Ovary (tissue), 7 donors: ENCODE measurements at regions not wholly inside any gene's neighbourhood (a gene's known extent, or its start where the extent isn't known, plus 50 kb on each side); places are given as distances from the start of the nearest gene placed in this dataset.

ENCODE experiments used
- DNase-seq, 5 donors: peaks; one replicate each; pipeline ENCODE4 v3.0.0-alpha.2; 2019 to 2020
- H3K27ac ChIP-seq, 2 donors: fragments of 200-600 bp; one replicate each; pipeline versions ENCODE4 v1.5.1 to v1.8.0; 2019 to 2022
- H3K27me3 ChIP-seq: fragments of 200-600 bp; one replicate; pipeline ENCODE4 v1.8.0; 2022
- H3K36me3 ChIP-seq: fragments of 200-600 bp; sonication (generic); one replicate; pipeline ENCODE4 v1.5.1; 2019
- H3K4me1 ChIP-seq: one replicate; pipeline ENCODE4 v1.8.1; 2013; ENCODE audit warnings: mild to moderate bottlenecking, moderate library complexity; ENCODE audit not compliant: insufficient read depth
- H3K4me3 ChIP-seq: fragments of 200-600 bp; sonication (generic); one replicate; pipeline ENCODE4 v1.5.1; 2017
- H3K9me3 ChIP-seq, 2 donors: fragments of 200-600 bp in 1 of 2; sonication (generic) in 1 of 2; one replicate each; pipeline versions ENCODE4 v1.5.1 to v1.8.1; 2013 to 2019; ENCODE audit warnings: mild to moderate bottlenecking in 1 of 2, moderate library complexity in 1 of 2
- EP300 ChIP-seq: sonication (generic); formaldehyde crosslinking; IDR thresholded peaks from one replicate; pipeline ENCODE4 v1.6.1; 2017; ENCODE audit warnings: antibody characterized with exemption
- POLR2A ChIP-seq: fragments of 450-650 bp; IDR thresholded peaks from one replicate; pipeline ENCODE4 v1.6.1; 2017; ENCODE audit warnings: antibody characterized with exemption, mild to moderate bottlenecking, moderate library complexity
- WGBS, 3 donors: extraction: QIAGEN DNeasy Blood & Tissue Kit in 1 of 3; methylation state at CpG; one replicate each; pipeline versions ENCODE4 v1.1.5 to v1.1.7; 2013 to 2017; 5-methylcytosine and 5-hydroxymethylcytosine counted together
- intact Hi-C, 4 donors: fragments of 100-400 bp; cut with DNase I; formaldehyde crosslinking; loops; one replicate each; pipeline versions ENCODE4 v1.11.0 to v1.15.1; 2022 to 2023
- TF ChIP-seq, protein P1 (sequence below), 3 donors: fragments of 450-650 bp in 2 of 3; fragments of 200-600 bp in 1 of 3; IDR thresholded peaks; one replicate each; pipeline versions ENCODE4 v1.5.1 to v1.8.0; 2016 to 2022; ENCODE audit warnings: antibody characterized with exemption in 3 of 3, mild to moderate bottlenecking in 1 of 3
- donor health status: DM: no; HTN: no; CAD: no; lungs with moderate emphysema.
- donor health status: DM: no; HTN: no; CAD: no.
- donor health status: Bipolar disorder and iron deficiency.
- donor health status: DM: no; HTN: no; CAD: no.
- donor health status: DM: yes; HTN: yes; CAD: no.

DNA sequence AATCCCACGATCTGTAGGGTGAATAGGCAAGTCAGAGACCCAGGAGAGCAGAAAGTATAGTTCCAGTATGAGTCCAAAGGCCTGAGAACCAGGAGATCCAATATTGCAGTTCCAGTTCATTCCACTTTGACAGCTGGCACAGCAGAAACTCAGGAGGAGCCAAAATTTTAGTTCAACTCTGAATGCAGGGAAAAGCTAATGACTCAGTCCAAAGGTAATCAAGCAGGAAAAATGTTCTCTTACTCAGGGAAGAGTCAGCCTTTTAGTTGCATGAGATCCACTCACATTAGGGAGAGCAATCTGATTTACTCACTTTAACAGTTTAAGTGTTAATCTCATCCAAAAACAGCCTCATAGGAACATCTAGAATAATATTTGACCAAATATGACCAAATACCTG is 130.2 kb upstream of the LRFN5 start:
- H3K4me1 ChIP-seq, result no peaks in the 10 kb centered on the region
- intact Hi-C loops, result no loop called here
- 49 to 61% (median 57%) methylated on average over 1 of the region's 1 CpG for WGBS, 3 donors
- H3K27me3 ChIP-seq, result no peaks in the 10 kb centered on the region
- TF ChIP-seq POLR2A (no peak), EP300 (no peak)
- TF ChIP-seq, protein P1, sequence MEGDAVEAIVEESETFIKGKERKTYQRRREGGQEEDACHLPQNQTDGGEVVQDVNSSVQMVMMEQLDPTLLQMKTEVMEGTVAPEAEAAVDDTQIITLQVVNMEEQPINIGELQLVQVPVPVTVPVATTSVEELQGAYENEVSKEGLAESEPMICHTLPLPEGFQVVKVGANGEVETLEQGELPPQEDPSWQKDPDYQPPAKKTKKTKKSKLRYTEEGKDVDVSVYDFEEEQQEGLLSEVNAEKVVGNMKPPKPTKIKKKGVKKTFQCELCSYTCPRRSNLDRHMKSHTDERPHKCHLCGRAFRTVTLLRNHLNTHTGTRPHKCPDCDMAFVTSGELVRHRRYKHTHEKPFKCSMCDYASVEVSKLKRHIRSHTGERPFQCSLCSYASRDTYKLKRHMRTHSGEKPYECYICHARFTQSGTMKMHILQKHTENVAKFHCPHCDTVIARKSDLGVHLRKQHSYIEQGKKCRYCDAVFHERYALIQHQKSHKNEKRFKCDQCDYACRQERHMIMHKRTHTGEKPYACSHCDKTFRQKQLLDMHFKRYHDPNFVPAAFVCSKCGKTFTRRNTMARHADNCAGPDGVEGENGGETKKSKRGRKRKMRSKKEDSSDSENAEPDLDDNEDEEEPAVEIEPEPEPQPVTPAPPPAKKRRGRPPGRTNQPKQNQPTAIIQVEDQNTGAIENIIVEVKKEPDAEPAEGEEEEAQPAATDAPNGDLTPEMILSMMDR (IDR thresholded peaks at IDR 0.05), result no peak
- no peaks in the 10 kb centered on the region for H3K36me3 ChIP-seq
- H3K27ac ChIP-seq, result no peak overlapping the region
- no peaks in the 10 kb centered on the region for H3K9me3 ChIP-seq
- no peak for DNase-seq
- no peak overlapping the region for H3K4me3 ChIP-seq

DNA sequence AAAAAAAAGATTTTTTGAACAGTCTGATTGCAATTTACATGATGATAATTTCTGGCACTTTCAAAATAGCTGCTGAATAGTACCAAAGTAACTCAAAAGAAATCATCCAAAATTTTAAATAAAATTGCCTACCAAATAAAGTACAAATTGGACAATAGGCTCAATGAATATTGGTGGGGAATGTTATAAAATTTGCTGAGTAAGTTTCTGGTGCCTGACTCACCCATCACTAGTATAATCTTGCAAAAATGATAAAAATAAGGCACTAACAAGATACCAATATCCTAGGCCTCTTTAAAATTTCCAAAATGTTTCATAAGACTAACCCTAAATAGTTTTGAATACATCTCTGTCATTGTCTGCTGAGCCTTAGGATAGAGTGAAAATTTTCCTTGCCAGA is 145.3 kb upstream of the LRFN5 start:
- DNase-seq, result no peak
- Histone ChIP-seq H3K4me3 (no peak overlapping the region), H3K36me3 (no peaks in the 10 kb centered on the region), H3K9me3 (no peaks in the 10 kb centered on the region), H3K27me3 (no peaks in the 10 kb centered on the region), H3K4me1 (no peaks in the 10 kb centered on the region), H3K27ac (no peak overlapping the region)
- intact Hi-C loops, result no loop called here
- TF ChIP-seq, protein P1 (IDR thresholded peaks at IDR 0.05), result no peak
- TF ChIP-seq POLR2A (no peak), EP300 (no peak)

DNA sequence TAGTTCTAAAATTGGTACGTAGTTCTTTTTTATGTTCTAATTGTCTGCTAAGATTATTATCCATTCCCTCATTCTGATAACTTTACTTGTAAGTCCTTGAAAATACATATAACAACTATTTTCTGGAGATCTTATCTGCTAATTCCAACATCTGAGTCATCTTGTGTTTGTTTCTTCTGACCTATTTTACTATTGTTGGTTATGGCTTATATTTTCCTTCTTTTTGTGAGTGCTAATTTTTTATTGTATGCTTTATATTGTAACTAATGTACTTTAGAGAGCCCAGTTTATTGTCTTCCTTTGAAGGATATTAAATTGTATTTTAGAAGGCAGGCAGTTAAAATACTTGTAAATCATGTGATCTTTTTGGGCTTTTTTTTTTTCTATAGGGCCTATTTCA is 149.3 kb upstream of the LRFN5 start:
- Histone ChIP-seq H3K4me3 (no peak overlapping the region), H3K27me3 (no peaks in the 10 kb centered on the region), H3K4me1 (no peaks in the 10 kb centered on the region), H3K27ac (no peak overlapping the region), H3K9me3 (no peaks in the 10 kb centered on the region), H3K36me3 (no peaks in the 10 kb centered on the region)
- TF ChIP-seq, protein P1 (IDR thresholded peaks at IDR 0.05), result no peak
- no peak for TF ChIP-seq EP300
- TF ChIP-seq POLR2A, result no peak
- DNase-seq, result no peak
- intact Hi-C loops, result no loop called here
- WGBS, 3 donors, result 65 to 81% (median 68%) methylated on average over 1 of the region's 1 CpG

DNA sequence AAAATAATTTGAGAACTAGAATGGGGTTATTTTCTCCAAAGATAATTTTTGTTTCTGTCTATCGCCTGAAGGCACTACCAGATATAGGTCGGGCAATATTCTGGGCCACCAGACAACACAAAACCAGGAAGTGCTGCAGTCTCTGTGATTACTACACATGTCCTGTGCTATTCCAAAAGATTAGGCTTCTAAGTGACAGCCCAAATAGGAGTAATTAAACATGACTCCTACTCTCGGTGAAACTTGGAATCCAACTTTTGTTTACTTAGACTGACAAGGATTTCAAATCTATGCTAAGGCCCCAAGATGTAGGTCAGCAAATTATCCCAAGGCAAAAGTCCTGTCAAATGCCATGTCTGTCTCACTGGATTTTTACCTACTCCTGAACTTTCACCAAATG is 157.6 kb upstream of the LRFN5 start:
- Histone ChIP-seq H3K27ac (no peak overlapping the region), H3K4me3 (no peak overlapping the region), H3K36me3 (no peaks in the 10 kb centered on the region), H3K9me3 (no peaks in the 10 kb centered on the region), H3K27me3 (no peaks in the 10 kb centered on the region), H3K4me1 (no peaks in the 10 kb centered on the region)
- 25 to 48% (median 31%) methylated on average over 3 of the region's 3 CpGs for WGBS, 3 donors
- TF ChIP-seq EP300 (no peak), POLR2A (no peak)
- TF ChIP-seq, protein P1 (IDR thresholded peaks at IDR 0.05), result no peak
- intact Hi-C loops, result no loop called here
- DNase-seq, result no peak

DNA sequence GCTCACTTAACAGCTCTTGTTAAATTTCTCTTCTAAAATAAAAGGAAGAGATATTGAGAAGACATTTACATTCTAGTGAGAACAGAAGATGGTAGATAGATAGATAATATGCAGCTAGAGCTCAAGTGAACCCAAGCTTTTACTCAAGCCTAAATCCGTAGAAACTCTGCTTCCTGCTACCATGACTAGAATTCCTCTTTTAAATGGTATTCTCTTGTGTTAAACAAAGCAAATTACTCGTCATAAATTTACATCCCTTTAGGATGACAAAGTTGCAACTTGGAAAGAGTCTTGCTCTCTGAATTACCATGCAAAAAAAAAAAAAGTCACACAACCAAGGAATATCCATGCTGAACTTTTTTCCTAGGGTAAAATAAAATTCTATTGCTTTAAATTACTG is 160.7 kb upstream of the LRFN5 start:
- Histone ChIP-seq H3K36me3 (no peaks in the 10 kb centered on the region), H3K4me3 (no peak overlapping the region), H3K9me3 (no peaks in the 10 kb centered on the region), H3K27ac (no peak overlapping the region), H3K4me1 (no peaks in the 10 kb centered on the region), H3K27me3 (no peaks in the 10 kb centered on the region)
- DNase-seq, result no peak
- intact Hi-C loops, result no loop called here
- WGBS, 3 donors, result 41 to 52% (median 46%) methylated on average over 2 of the region's 2 CpGs
- TF ChIP-seq EP300 (no peak), POLR2A (no peak)
- TF ChIP-seq, protein P1 (IDR thresholded peaks at IDR 0.05), result no peak
